NCI-H146 (cell line): ENCODE measurements at regions not wholly inside any gene's neighbourhood (a gene's known extent, or its start where the extent isn't known, plus 50 kb on each side); places are given as distances from the start of the nearest gene placed in this dataset.

Experiments used
- DNase-seq: peaks from one replicate; lab custom pipeline; 2025; lab: John Stamatoyannopoulos, UW

DNA sequence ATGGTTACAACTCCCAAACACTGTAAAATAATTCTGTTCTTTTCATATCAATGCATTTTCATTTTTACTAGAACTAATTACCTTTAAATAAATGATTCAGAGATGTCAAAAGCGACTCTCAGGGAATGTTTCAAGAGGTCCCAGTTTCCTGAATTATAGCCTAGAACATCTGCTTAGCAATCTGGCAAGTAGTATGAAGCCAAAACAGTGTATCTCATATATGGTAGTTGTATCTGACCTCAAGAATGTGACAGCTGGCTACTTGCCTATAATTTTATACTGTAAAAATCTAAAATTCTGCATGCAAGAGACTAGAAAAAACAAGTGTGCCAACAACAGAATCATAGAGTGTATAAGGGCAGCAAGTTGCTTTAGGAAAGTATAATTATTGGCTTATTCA, 187.7 kb upstream of the POU5F2 start:
- no peak for DNase-seq

DNA sequence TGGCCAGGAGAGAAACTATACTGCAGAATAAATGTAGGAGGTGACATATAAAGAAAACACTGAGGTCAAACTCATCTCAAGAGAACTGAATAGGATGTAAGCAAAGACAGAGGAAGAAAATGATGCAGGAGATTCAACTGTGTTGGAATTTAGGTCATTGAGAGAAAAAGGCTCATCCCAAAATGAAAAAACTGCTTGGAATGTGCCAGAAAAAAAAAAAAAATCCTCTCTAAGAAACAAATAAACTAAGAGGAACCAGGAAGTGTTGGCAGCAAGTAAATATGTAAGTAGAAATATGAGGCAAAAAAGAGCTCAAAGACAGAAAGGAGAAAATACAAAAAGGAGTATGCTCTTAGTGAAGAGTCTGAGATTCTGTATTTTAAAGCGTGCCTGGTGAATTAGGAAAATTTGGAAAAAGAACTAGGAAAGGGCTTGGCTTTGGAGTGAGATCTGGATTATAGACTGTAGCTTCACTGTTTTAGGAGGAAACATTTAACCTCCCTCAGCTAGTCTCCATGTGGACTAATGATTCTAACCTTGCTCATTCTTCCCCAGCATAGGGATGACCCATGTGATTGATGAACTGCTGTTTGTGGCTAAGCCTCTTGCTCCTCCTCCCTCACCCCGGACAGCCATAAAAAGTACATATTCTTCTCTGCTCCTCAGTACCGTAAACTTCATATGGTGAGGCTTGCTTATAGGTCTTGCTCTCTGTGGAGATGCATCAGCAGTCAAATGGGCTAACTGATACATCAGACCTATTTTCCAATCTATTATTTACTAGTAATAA, 185.6 kb upstream of the POU5F2 start:
- DNase-seq = no peak

DNA sequence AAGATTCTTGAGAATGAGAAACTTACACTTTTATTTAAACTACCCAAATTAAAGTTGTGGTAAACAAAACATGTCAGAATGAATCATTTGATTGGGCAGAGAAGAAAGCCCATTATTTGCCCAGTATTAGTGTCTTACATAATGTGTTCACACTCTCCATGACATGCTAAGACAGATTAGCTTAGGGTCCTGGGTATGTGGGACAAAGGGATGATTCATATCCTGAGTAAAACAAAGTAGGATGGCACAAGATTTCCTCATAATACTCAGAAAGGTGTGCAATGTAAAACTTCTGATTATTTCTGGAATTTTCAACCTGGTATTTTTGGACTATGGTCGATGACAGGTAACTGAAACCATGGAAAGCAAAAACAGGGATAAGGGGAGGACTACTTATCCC, 183.9 kb upstream of the POU5F2 start:
- DNase-seq = no peak

- no peak for DNase-seq
Measured at GRCh38 chr5:93924628-93925027, 183.2 kb upstream of the POU5F2 start.

DNA sequence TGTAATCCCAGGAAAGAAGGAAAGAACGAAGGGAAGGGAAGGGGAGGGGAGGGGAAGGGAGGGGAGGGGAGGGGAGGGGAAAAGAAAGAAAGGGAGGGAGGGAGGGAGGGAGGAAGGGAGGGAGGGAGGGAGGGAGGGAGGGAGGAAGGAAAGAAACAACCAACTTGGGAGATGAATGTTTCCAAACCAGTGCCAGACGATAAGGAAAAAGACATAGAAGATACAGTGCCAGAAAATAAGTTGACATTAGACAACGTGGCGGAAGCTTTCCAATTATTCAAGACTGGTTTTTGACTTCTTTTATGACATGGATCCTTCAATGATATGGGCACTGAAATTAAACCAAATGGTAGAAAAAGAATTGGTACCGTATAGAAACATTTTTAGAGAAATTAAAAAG, 181.2 kb upstream of the POU5F2 start:
- no peak for DNase-seq

DNA sequence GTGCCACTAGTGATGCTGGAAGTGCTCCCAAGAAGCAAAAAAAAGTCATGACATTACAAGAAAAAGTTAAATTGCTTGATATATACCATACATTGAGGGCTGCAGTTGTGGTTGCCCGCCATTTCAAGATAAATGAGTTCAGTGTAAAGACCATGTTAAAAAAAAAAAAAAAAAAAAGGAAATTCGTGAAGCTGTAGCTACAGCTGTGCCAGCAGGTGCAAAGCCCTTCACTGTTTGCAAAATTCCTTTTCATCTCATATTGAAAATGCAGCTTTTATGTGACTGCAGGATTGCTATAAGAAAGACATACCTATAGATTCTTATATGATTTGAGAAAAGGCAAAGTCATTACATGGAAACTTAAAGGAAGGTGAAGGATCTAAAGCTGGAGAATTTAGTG, 179.6 kb upstream of the POU5F2 start:
- DNase-seq = peak; percentile 42

- no peak for DNase-seq
Measured at GRCh38 chr5:93916872-93917271, 175.5 kb upstream of the POU5F2 start.

DNA sequence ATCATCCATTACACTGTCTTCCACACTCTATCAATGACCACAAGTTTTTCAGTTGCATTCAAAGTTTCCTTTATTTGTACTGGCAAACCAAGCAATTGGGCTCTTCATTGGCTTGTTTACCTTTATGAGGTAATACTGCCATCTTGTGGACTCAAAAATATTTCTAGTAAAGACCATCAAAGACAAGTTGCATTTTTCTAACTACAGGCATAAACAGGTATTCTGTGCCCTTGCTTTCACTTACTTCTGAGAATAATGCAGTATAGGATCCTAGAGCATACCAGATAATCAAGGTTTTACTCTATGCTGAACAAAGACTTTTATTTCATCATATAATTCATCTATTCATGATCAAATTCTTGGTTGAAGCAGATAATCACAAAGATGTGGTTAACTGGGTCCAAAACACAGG, 173.7 kb upstream of the POU5F2 start:
- peak; percentile 63 for DNase-seq

- peak; percentile 34 for DNase-seq
Measured at GRCh38 chr5:93911609-93912008, 170.2 kb upstream of the POU5F2 start.

DNA sequence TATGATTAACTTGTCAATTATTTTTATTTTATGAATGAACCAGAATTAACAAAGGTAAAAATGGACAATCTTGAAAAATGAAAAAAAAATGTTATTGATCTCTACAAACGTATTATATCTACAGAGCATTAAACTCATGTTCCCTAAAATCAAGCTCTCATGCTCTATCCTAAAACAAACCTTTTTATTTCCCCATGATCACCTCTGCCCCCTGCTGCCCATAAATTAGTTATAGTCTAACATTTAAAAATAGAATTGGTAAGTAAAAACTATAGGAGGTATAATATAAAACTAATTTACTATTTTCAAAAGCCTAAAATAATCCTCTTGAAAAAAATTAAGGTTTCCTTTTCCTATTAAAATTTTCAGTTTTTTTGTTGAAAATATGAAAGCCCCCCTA, 168.0 kb upstream of the POU5F2 start:
- peak; percentile 48 for DNase-seq

DNA sequence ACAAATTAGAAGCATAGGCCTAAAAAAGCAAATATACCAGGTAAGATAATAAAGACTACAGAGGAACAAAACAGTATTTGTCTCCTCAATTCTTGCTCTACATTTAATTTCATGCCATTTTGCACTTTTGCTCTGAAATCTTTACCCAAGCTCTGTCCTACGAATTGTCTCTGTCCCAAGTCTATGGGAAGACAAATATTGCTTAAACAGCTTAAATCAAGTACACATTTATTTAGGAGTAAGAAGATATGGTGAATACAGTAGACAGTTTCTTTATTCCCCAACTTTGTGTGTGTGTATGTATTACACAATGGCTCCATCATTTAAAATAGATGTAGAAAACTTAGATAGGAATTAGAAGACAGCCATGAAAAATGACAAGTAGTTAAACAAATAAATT, 163.5 kb upstream of the POU5F2 start:
- DNase-seq = no peak

DNA sequence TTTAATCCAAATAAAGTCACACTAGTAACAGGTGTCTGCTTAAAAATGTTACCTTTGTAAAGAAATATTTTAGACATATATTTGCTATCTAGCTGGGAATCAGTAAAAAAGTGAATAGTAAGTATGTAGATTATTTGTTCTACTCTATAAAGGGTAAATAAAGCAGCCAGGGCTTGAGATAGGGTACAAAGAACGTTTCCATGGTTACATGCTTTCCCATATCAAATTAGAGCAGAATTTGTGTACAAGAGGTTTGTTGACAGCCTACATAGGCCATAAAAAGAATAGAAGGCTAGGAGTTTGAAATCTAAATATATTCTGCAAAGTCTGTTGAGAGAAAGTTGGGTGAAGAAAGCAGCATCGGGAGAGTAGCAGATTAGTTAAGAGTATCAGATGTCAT, 160.9 kb upstream of the POU5F2 start:
- DNase-seq = peak; percentile 93

- peak; percentile 50 for DNase-seq
Measured at GRCh38 chr5:93899026-93899600, 157.7 kb upstream of the POU5F2 start.

GRCh38 chr5:93894601-93895354, 153.4 kb upstream of the POU5F2 start:
- peak; percentile 92 for DNase-seq

GRCh38 chr5:93893075-93893474, 151.7 kb upstream of the POU5F2 start:
- DNase-seq = peak; percentile 98

DNA sequence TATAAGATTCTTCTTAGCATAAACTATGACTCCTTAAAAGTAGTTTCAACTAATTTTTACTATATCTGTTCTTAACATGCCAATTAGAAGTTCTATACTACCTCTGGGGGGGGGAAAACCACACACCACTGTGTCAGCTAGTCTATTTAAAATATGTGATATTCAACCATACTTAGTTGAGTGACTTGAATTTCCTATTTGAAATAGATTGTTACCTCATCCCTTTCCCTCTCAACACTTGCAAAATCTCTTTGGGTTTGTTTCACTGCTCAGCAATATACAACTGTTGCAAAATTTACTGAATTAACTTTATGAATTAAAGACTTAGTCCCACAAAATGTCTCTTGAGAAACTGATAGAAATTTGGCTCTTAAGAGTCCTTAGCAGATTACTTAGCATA, 151.1 kb upstream of the POU5F2 start:
- DNase-seq = peak; percentile 25

GRCh38 chr5:93891491-93892480, 150.4 kb upstream of the POU5F2 start:
- peak; percentile 86 for DNase-seq

DNA sequence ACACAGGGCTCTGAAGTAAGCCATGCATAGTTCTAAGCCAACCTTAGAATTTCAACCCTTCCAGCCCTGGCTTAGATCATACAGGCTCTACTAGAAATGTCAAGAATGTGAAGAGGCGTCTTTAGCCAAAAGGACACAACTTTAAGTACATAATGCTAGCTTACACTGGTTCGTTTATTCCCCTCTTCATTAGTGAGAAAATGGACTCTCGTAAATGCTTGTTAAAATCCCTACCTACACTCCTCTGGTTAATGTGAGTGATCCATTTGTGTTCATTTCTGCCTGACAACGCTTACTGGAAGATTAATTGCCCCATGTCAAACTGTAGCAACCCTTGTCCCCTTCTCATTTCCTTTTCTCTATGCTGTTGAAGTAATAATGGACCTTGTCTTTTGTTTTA, 149.3 kb upstream of the POU5F2 start:
- DNase-seq = peak; percentile 55

DNA sequence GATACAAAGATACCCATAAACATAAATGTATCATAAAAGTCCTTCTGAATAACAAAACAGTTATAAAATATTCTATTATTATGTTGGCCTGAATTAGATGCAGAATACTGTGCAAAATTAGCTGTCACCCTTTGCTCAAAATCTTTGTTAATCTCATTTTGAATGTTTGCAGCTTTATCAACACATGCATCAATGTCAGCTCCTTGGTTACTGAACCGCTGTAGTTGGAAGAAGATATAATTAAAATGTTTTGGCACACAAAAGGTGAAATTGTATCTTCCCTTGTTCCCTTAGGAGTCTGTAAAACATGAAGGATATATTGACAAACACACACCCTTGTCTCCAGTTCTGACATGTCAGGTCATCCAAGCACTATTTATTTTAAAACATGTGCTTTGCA, 146.3 kb upstream of the POU5F2 start:
- DNase-seq = peak; percentile 35

- DNase-seq = no peak
Measured at GRCh38 chr5:93886917-93887361, 145.5 kb upstream of the POU5F2 start.

DNA sequence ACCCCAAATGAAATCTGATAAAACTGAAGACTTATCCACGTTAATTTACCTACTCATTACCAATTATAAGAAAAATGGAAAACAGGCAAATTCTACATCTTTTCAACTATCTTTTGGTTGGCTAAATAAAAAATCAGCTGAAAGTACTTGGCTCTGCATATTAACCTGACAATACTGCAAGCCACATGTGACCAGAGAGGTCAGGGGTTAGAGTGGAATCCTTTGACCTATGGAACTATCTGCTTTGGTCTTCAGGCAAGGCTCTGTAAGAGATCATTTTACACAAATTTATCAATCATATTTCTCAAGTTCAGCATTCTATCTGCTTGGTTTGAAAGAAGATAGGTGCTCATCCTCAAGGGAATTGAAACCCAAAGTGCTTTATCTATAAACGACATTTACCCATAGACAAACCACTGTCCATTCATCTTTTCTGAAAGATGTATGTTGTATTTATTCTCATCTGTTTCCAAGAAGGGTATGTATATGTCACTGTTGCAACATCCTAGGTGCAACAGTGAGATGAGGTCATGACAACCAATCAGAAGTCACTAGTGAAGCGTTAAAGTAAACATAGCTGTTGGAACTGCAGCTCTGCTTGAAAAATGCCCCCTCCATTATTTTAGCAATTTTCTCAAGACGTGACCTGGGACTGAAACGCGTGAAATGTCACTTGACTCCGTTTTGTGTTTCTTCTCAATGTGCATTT, 144.9 kb upstream of the POU5F2 start:
- DNase-seq = no peak
